HL-60/S4 treated with retinoic acid at 250 ng/mL for 4 days and 3 days (cell line): ENCODE measurements at regions not wholly inside any gene's neighbourhood (a gene's known extent, or its start where the extent isn't known, plus 50 kb on each side); places are given as distances from the start of the nearest gene placed in this dataset.

Experiments used
- in situ Hi-C: fragments of 300-500 bp; cut with MboI; formaldehyde crosslinking; loops from 2 replicates; pipeline ENCODE4 v1.7.0; 2022; ENCODE audit warnings: low sequenced_read_pairs

DNA sequence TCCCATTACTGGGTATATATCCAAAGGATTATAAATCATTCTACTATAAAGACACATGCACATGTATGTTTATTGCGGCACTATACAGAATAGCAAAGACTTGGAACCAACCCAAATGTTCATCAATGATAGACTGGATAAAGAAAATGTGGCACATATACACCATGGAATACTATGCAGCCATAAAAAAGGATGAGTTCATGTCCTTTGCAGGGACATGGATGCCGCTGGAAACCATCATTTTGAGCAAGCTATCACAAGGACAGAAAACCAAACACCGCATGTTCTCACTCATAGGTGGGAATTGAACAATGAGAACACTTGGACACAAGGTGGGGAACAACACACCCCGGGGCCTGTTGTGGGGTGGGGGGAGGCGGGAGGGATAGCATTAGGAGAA is 57.0 kb upstream of the NEUROD1 start:
- in situ Hi-C loops = loop anchor here (25.0 kb wide), 1 partner anchor 175 kb away; no protein-coding TSS in a partner anchor

DNA sequence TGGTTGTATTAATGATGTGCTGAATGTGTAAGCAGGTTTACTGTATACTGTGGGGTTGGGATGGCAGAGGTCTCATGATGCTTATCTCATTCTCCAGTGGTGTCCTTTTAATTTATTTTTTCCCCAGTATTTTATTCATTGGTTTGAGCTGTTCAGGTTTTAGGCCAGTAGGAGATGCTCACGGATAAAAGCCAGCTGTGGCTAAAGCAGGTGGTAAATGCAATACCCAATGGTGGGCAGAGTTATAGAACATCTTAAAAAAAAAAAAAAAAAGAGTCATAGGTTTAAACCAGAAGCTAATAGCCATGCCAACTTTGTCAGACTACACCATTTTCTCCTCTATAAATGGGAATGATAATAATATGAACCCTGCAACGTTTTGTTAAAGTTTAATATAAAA is 57.8 kb upstream of the NEUROD1 start:
- in situ Hi-C loops = loop anchor here (25.0 kb wide), 1 partner anchor 174 kb away; no protein-coding TSS in a partner anchor

GRCh38 chr2:181738563-181738962 is 58.2 kb upstream of the NEUROD1 start:
- in situ Hi-C loops = loop anchor here (25.0 kb wide), 1 partner anchor 174 kb away; no protein-coding TSS in a partner anchor

DNA sequence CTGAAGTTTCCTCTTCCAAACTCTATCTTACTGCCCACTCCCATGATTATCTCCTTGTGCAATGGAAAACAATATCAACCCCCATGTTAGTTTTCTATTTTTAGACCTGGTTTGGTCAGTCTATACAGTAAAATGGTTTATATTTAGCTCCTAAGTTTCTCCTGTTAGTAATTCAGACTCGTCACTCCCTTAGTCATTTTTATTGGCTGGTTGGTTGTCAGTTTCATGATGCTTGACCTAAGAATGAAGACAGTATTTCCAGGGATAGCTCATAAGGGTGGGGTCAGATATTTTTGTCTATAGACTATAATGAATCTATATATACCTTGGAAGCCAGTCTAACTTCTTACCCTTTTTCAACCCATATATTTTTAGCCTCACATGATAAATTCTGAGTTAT is 61.4 kb upstream of the NEUROD1 start:
- in situ Hi-C loops = loop anchor here (25.0 kb wide), 1 partner anchor 171 kb away; no protein-coding TSS in a partner anchor

DNA sequence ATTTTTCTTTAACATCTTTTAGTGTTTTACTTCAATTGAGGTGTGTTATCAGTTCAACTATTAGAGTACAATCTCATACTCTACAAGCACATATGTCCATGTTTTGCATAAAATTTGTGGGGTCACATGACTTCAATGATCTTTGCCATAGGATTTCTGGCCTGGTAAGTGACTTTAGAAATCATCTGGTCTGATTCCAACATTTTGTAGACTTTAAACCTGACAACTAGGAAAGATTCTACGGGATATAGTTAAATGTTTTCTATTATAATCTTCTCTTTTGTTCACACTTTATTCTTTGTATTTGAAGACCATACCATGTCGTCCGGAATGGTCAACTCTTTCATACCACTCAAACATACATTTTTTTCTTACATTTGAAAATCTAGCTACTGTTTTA is 62.0 kb upstream of the NEUROD1 start:
- in situ Hi-C loops = loop anchor here (25.0 kb wide), 1 partner anchor 170 kb away; no protein-coding TSS in a partner anchor

GRCh38 chr2:181742922-181743722 is 62.8 kb upstream of the NEUROD1 start:
- in situ Hi-C loops = loop anchor here (25.0 kb wide), 1 partner anchor 169 kb away; no protein-coding TSS in a partner anchor

GRCh38 chr2:181743723-181744031 is 63.4 kb upstream of the NEUROD1 start:
- in situ Hi-C loops = loop anchor here (25.0 kb wide), 1 partner anchor 169 kb away; no protein-coding TSS in a partner anchor

DNA sequence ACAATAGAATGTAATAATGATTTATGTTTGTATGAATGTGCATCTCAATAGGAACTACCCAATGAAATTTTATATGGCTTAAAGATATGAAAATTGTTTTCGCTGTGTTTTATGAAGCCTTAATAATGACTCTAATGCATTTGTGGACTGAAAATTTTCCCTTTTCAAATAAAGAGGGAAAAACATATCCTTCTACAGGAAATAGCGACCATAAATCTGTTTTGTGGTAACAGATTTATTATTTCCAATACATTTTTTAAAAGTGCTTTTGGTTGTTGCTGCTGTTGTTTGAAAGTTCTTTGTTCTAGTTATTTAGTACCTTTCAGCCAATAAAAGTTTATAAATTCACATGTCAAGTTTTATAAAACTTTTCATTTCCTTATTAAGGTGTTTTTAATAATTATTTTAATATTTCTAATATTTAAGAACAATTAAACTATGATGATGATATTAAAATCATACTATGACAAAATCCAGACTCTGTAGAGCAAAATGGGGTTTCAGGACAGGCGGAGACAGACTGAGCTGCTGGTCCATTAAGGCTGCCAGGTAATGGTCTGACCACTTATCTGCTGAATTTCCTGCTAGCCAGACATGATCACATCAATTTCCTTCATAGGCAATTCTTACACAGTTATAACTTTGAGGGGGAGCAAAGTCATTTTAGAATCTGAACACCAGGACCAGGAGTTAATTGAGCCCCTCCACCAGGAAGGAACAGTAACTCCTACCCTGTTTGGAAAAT is 65.7 kb upstream of the NEUROD1 start:
- in situ Hi-C loops = loop anchor here (25.0 kb wide), 1 partner anchor 166 kb away; no protein-coding TSS in a partner anchor

DNA sequence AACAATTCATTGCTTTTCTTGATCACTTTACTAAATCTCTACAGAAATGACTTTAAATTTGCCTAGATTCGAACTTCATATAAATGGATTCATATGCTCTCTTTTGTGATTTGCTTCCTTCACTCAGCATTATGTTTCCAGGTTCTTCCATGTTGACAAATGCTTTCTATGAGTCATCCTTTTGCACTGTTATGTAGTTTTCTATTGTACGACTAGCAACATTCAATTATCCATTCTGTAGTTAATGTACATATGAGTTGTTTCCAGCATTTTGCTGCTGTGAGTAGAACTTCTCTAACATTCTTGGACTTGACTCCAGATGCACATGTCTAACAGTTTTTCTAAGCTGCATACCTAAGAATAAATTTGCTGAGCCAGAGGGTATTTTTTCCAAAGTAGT is 66.5 kb upstream of the NEUROD1 start:
- in situ Hi-C loops = loop anchor here (25.0 kb wide), 1 partner anchor 165 kb away; no protein-coding TSS in a partner anchor

DNA sequence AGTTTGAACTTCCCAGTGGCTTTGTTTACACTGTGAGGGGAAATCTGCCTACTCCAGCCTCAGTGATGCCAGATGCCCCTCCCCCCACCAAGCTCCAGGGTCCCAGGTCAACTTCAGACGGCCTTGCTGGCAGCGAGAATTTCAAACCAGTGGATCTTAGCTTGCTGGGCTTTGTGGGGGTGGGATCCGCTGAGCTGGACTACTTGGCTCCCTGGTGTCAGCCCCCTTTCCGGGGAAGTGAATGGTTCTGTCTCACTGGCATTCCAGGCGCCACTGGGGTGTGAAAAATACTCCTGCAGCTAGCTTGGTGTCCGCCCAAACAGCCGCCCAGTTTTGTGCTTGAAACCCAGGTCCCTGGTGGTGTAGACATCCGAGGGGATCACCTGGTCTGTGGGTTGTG is 70.0 kb upstream of the NEUROD1 start:
- in situ Hi-C loops = loop anchor here (10.0 kb wide), 1 partner anchor 324 kb away; no protein-coding TSS in a partner anchor

GRCh38 chr2:181751266-181752030 is 71.1 kb upstream of the NEUROD1 start:
- in situ Hi-C loops = loop anchor here (10.0 kb wide), 1 partner anchor 323 kb away; no protein-coding TSS in a partner anchor

GRCh38 chr2:181752301-181752700 is 72.0 kb upstream of the NEUROD1 start:
- in situ Hi-C loops = loop anchor here (10.0 kb wide), 1 partner anchor 322 kb away; no protein-coding TSS in a partner anchor

GRCh38 chr2:181753686-181754085 is 73.4 kb upstream of the NEUROD1 start:
- in situ Hi-C loops = loop anchor here (10.0 kb wide), 1 partner anchor 321 kb away; no protein-coding TSS in a partner anchor

DNA sequence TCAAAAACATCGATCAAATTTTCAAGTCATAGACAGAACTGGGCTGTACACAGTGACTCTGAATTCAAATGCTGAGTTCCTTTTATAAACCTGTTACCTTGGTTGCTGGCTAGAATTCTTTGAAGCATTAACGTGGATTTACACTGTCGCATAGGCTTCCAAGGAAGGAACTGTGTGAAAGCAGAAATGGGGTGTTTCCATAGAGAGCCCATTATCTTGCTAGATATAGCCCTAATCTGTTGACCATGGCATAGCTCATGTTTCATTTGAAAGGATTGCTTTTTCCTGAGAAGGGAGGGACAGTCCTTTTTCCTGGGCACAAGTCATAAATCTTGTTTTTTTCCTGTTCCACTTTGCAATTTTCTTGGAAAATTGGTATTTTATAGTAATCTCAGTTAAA is 73.8 kb upstream of the NEUROD1 start:
- in situ Hi-C loops = loop anchor here (10.0 kb wide), 1 partner anchor 321 kb away; no protein-coding TSS in a partner anchor

GRCh38 chr2:181755181-181755580 is 74.9 kb upstream of the NEUROD1 start:
- in situ Hi-C loops = loop anchor here (10.0 kb wide), 1 partner anchor 320 kb away; no protein-coding TSS in a partner anchor

GRCh38 chr2:181760521-181760920 is 80.2 kb upstream of the NEUROD1 start:
- in situ Hi-C loops = no loop called here

GRCh38 chr2:181761175-181761574 is 80.9 kb upstream of the NEUROD1 start:
- in situ Hi-C loops = no loop called here

DNA sequence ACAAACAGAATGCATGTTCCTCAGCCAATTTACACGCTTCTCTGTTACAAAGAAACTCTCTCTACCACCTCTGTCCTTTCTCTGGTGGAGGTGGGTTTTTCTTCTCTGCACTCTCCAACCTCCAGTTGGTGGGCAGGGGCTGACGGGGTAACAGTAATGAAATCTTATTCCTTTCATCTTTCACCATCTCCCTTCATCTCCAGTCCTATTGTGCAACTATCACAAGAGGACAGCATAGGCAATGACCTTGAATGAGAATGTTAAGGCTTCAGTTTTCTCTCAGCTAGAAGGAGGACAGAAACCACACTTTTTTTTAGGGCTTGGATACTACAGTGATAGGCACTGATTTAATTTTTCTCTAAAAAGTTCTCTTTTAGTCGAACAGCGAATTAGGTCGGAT is 81.7 kb upstream of the NEUROD1 start:
- in situ Hi-C loops = no loop called here

GRCh38 chr2:181762848-181763247 is 82.5 kb upstream of the NEUROD1 start:
- in situ Hi-C loops = no loop called here

DNA sequence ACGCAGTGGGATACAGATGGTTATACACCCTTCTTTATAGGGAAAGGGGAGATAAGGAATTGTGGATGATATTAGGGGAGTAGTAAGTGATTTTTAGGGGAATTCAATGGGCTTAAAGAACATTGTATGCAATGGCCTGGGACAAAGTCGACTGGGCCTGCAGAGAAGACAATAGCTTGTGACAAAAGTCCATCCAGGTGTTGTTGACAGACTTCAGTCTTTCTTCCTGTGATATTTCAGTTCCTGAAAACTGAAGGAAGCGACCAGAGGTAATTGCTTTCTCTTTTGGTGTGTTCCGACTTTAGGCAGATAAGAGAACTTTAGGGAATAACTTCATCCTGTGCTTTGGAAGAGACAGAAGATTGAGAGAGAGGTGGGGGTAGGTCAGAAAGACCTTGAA is 83.1 kb upstream of the NEUROD1 start:
- in situ Hi-C loops = no loop called here
